ENCODE measurements at regions not wholly inside any gene's neighbourhood (a gene's known extent, or its start where the extent isn't known, plus 50 kb on each side); places are given as distances from the start of the nearest gene placed in this dataset.
"Not testable (repeated sequence)": the region's sequence is repeated elsewhere in the genome, so short reads cannot be mapped to it uniquely, and the experiment has no call there.

- not testable (repeated sequence) for TF ChIP-seq JUND (IDR thresholded peaks at IDR 0.05; ENCODE audit: low read length); POLR2A (IDR thresholded peaks at IDR 0.05; ENCODE audit: control extremely low read depth in 1 of 2, low read depth in 2 of 2, low read length in 2 of 2); CTCF (IDR thresholded peaks at IDR 0.05; ENCODE audit: control extremely low read depth in 1 of 3, insufficient read depth in 1 of 3, low read depth in 1 of 3, low read length in 3 of 3); CREB1 (IDR thresholded peaks at IDR 0.05); ATF3 (IDR thresholded peaks at IDR 0.05; ENCODE audit: insufficient read depth, low read depth, low read length); RBBP5 (IDR thresholded peaks at IDR 0.05; ENCODE audit: borderline replicate concordance, low read depth, low read length); RFX5 (IDR thresholded peaks at IDR 0.05; ENCODE audit: borderline replicate concordance, low read depth, low read length); FOSL1 (IDR thresholded peaks at IDR 0.05; ENCODE audit: insufficient read depth, low read depth, low read length); SP2 (IDR thresholded peaks at IDR 0.05; ENCODE audit: low read length)
These were observed 551.9 kb upstream of the EYS start for GRCh38 chr6:66258731-66259487.

All from H1 (cell line).